Activated T-cell treated with anti-CD3 and anti-CD28 coated beads, Interleukin-2, amount 50 U/mL, for 24 hours (primary cell): ENCODE measurements at regions not wholly inside any gene's neighbourhood (a gene's known extent, or its start where the extent isn't known, plus 50 kb on each side); places are given as distances from the start of the nearest gene placed in this dataset.

Experiments
- DNase-seq: peaks from one replicate; pipeline ENCODE4 v3.0.0-alpha.2; 2020
- H3K27ac Mint-ChIP-seq: 2 replicates; pipeline ENCODE4 v1.8.0; 2020; ENCODE audit warnings: mild to moderate bottlenecking, mixed read lengths
- H3K27me3 Mint-ChIP-seq: 2 replicates; pipeline ENCODE4 v1.8.0; 2020; ENCODE audit warnings: mixed read lengths
- H3K36me3 Mint-ChIP-seq: 2 replicates; pipeline ENCODE4 v1.8.0; 2020; ENCODE audit warnings: low read depth, mixed read lengths
- H3K4me1 Mint-ChIP-seq: 2 replicates; pipeline ENCODE4 v1.8.0; 2020; ENCODE audit warnings: low read depth, mixed read lengths
- H3K4me3 Mint-ChIP-seq: 2 replicates; pipeline ENCODE4 v1.8.0; 2020; ENCODE audit warnings: mild to moderate bottlenecking, moderate library complexity, mixed read lengths
- H3K9me3 Mint-ChIP-seq: 2 replicates; pipeline ENCODE4 v1.8.0; 2020; ENCODE audit warnings: mixed read lengths

- Mint-ChIP-seq H3K4me3 (no peak overlapping the region), H3K36me3 (no peaks in the 10 kb centered on the region), H3K4me1 (no peaks in the 10 kb centered on the region), H3K9me3 (no peaks in the 10 kb centered on the region), H3K27me3 (no peaks in the 10 kb centered on the region), H3K27ac (no peak overlapping the region)
- DNase-seq: no peak
These were observed 776.5 kb upstream of the SLITRK1 start for GRCh38 chr13:84658491-84659358.

GRCh38 chr13:84655677-84656076 lies 773.4 kb upstream of the SLITRK1 start:
- DNase-seq: no peak
- Mint-ChIP-seq H3K27ac (no peak overlapping the region), H3K4me3 (no peak overlapping the region), H3K4me1 (no peaks in the 10 kb centered on the region), H3K9me3 (no peaks in the 10 kb centered on the region), H3K27me3 (no peaks in the 10 kb centered on the region), H3K36me3 (no peaks in the 10 kb centered on the region)

GRCh38 chr13:84654654-84655275 lies 772.5 kb upstream of the SLITRK1 start:
- H3K4me3 Mint-ChIP-seq: no peak overlapping the region
- no peaks in the 10 kb centered on the region for H3K27me3 Mint-ChIP-seq
- no peak overlapping the region for H3K27ac Mint-ChIP-seq
- no peaks in the 10 kb centered on the region for H3K9me3 Mint-ChIP-seq
- H3K36me3 Mint-ChIP-seq: no peaks in the 10 kb centered on the region
- no peaks in the 10 kb centered on the region for H3K4me1 Mint-ChIP-seq
- DNase-seq: no peak

- Mint-ChIP-seq H3K4me3 (no peak overlapping the region), H3K27ac (no peak overlapping the region), H3K36me3 (no peaks in the 10 kb centered on the region), H3K27me3 (no peaks in the 10 kb centered on the region), H3K9me3 (no peaks in the 10 kb centered on the region), H3K4me1 (no peaks in the 10 kb centered on the region)
- DNase-seq: no peak
These were observed 771.8 kb upstream of the SLITRK1 start for GRCh38 chr13:84653915-84654534.

- Mint-ChIP-seq H3K9me3 (no peaks in the 10 kb centered on the region), H3K4me1 (no peaks in the 10 kb centered on the region), H3K27ac (no peak overlapping the region), H3K27me3 (no peaks in the 10 kb centered on the region), H3K36me3 (no peaks in the 10 kb centered on the region), H3K4me3 (no peak overlapping the region)
- DNase-seq: no peak
These were observed 769.4 kb upstream of the SLITRK1 start for GRCh38 chr13:84651705-84652104.

GRCh38 chr13:84651288-84651687 lies 769.0 kb upstream of the SLITRK1 start:
- Mint-ChIP-seq H3K9me3 (no peaks in the 10 kb centered on the region), H3K27me3 (no peaks in the 10 kb centered on the region), H3K36me3 (no peaks in the 10 kb centered on the region), H3K4me3 (no peak overlapping the region), H3K4me1 (no peaks in the 10 kb centered on the region), H3K27ac (no peak overlapping the region)
- no peak for DNase-seq

- H3K4me3 Mint-ChIP-seq: no peak overlapping the region
- no peak for DNase-seq
- no peak overlapping the region for H3K27ac Mint-ChIP-seq
- H3K4me1 Mint-ChIP-seq: no peaks in the 10 kb centered on the region
- no peaks in the 10 kb centered on the region for H3K27me3 Mint-ChIP-seq
- H3K36me3 Mint-ChIP-seq: no peaks in the 10 kb centered on the region
- H3K9me3 Mint-ChIP-seq: no peaks in the 10 kb centered on the region
These were observed 767.6 kb upstream of the SLITRK1 start for GRCh38 chr13:84649853-84650252.

GRCh38 chr13:84648069-84648640 lies 765.9 kb upstream of the SLITRK1 start:
- no peak overlapping the region for H3K27ac Mint-ChIP-seq
- H3K4me1 Mint-ChIP-seq: no peaks in the 10 kb centered on the region
- DNase-seq: no peak
- H3K9me3 Mint-ChIP-seq: no peaks in the 10 kb centered on the region
- H3K4me3 Mint-ChIP-seq: no peak overlapping the region
- no peaks in the 10 kb centered on the region for H3K27me3 Mint-ChIP-seq
- H3K36me3 Mint-ChIP-seq: no peaks in the 10 kb centered on the region

GRCh38 chr13:84646957-84647356 lies 764.7 kb upstream of the SLITRK1 start:
- no peak overlapping the region for H3K27ac Mint-ChIP-seq
- H3K4me1 Mint-ChIP-seq: no peaks in the 10 kb centered on the region
- H3K27me3 Mint-ChIP-seq: no peaks in the 10 kb centered on the region
- no peak overlapping the region for H3K4me3 Mint-ChIP-seq
- H3K36me3 Mint-ChIP-seq: no peaks in the 10 kb centered on the region
- DNase-seq: no peak
- no peaks in the 10 kb centered on the region for H3K9me3 Mint-ChIP-seq

GRCh38 chr13:84645196-84646012 lies 763.1 kb upstream of the SLITRK1 start:
- no peak for DNase-seq
- Mint-ChIP-seq H3K27me3 (no peaks in the 10 kb centered on the region), H3K36me3 (no peaks in the 10 kb centered on the region), H3K4me1 (no peaks in the 10 kb centered on the region), H3K4me3 (no peak overlapping the region), H3K27ac (no peak overlapping the region), H3K9me3 (peaks cover 3% of the 10 kb centered on the region)

GRCh38 chr13:84641491-84641890 lies 759.2 kb upstream of the SLITRK1 start:
- Mint-ChIP-seq H3K27me3 (no peaks in the 10 kb centered on the region), H3K27ac (no peak overlapping the region), H3K9me3 (peaks cover 15% of the 10 kb centered on the region), H3K4me3 (no peak overlapping the region), H3K36me3 (no peaks in the 10 kb centered on the region), H3K4me1 (no peaks in the 10 kb centered on the region)
- DNase-seq: no peak

GRCh38 chr13:84640691-84641090 lies 758.4 kb upstream of the SLITRK1 start:
- Mint-ChIP-seq H3K4me3 (no peak overlapping the region), H3K36me3 (no peaks in the 10 kb centered on the region), H3K27ac (no peak overlapping the region), H3K27me3 (no peaks in the 10 kb centered on the region), H3K9me3 (peaks cover 15% of the 10 kb centered on the region), H3K4me1 (no peaks in the 10 kb centered on the region)
- no peak for DNase-seq

GRCh38 chr13:84630476-84630875 lies 748.2 kb upstream of the SLITRK1 start:
- H3K4me1 Mint-ChIP-seq: no peaks in the 10 kb centered on the region
- H3K27me3 Mint-ChIP-seq: no peaks in the 10 kb centered on the region
- no peak for DNase-seq
- H3K4me3 Mint-ChIP-seq: no peak overlapping the region
- no peak overlapping the region for H3K27ac Mint-ChIP-seq
- H3K9me3 Mint-ChIP-seq: no peaks in the 10 kb centered on the region
- H3K36me3 Mint-ChIP-seq: no peaks in the 10 kb centered on the region

GRCh38 chr13:84616864-84617263 lies 734.6 kb upstream of the SLITRK1 start:
- Mint-ChIP-seq H3K36me3 (no peaks in the 10 kb centered on the region), H3K4me3 (no peak overlapping the region), H3K27ac (no peak overlapping the region), H3K27me3 (no peaks in the 10 kb centered on the region), H3K9me3 (peaks cover 3% of the 10 kb centered on the region), H3K4me1 (no peaks in the 10 kb centered on the region)
- no peak for DNase-seq
